GM21737 (cell line): ENCODE measurements at regions not wholly inside any gene's neighbourhood (a gene's known extent, or its start where the extent isn't known, plus 50 kb on each side); places are given as distances from the start of the nearest gene placed in this dataset.
"Not testable (repeated sequence)": the region's sequence is repeated elsewhere in the genome, so short reads cannot be mapped to it uniquely, and the experiment has no call there.

Source experiments
- ATAC-seq: cut with Tn5 transposase; IDR thresholded peaks from one replicate; pipeline ENCODE4 v1.9.1; 2021; ENCODE audit warnings: mild to moderate bottlenecking, moderate library complexity; ENCODE audit not compliant: unreplicated experiment

DNA sequence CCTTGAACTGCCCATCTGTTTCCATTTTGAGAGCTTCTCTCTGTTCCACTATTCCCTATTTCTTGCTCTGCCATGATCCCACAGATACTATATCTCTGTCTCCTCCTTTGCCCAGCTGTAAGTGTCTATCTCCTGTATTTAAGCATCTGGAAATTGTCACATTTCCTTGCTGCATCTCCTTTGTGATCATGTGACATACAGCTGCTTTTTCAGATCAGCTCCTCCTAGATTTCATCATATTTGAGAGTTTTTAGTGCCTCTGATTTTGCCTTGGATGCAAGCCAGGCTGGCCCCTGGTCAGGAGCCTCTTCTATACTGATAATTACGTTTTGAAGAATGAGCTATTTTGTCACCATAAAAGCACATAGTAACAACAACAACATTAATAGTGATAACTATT lies 131.7 kb upstream of the TNP1 start:
- ATAC-seq = no peak

DNA sequence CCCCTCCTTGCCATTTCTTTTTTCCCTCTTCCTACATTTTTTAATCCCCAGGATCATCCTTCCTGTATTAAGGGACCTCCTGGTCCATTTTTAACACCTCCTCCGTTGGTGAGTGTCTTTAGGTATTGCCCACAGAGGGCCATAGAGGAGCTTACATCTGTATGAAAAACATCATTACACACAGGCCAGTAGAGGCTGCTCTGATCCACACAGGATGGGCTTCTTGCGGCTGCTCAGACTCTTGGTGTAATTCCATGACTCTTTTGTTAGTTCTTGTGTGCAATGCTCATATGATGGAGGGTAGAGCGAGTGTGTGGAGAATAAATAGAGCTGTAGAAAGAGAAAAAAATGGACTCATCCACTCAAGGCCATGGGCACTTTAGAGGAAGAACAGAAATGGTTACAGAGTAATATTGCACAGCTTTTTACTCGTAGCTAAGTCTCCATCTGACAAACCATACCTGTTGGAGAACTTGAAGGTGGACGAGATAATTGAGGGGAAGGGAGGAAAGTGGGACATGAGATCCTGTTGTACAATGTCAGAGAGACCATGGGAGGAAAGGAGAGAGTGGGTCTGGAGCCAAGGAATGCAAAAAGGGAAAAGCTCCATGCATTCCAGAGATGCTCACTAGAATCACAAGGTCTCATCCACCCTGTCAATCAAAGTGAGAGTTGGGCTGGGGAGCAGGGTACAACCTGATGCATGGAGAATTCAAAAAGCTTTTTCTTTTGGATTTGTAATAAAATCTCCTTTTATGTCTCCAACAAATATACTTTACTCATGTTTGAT lies 129.7 kb upstream of the TNP1 start:
- no peak for ATAC-seq

- ATAC-seq = no peak
These were observed 127.5 kb upstream of the TNP1 start for GRCh38 chr2:216987252-216987821.

DNA sequence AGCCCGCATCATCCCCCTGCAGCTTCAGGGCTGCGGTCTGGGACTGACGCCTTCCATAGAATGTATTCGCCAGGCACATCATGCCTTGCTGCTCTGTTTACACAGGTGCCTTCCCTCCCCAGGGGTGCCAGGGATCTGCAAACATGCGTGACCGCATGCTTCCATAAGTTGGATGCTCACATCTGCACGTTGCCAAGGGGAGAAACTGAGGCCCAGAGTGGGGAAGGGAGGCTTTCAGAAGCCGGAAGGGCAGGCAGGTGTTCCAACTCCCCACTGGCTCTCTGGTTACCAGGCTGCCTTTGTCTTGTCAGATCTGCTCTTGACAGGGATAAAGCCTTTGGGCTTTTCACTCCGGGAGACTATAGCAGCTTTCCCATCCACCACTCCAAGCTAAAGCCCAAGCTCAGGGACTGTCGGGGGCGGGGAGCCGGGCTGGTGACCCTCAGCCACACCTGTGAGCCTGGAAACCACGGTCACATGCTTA lies 125.8 kb upstream of the TNP1 start:
- ATAC-seq = no peak

DNA sequence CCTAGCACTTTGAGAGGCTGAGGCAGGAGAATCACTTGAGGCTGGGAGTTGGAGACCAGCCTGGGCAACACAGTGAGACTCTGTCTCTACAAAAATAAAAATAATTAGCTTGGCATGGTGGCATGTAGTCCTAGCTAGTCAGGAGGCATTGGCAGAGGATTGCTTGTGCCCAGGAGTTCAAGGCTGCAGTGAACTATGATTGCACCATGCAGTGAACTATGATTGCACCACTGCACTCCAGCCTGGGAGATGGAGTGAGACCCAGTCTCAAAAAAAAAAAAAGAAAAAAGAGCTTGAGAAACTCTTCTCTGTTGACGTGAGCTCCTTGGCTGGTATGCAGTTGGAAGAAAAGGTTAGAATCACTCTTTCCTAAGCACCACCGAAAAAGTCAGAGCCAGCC lies 125.1 kb upstream of the TNP1 start:
- no peak for ATAC-seq

GRCh38 chr2:216981951-216982350 lies 122.1 kb upstream of the TNP1 start:
- ATAC-seq = not testable (repeated sequence)

DNA sequence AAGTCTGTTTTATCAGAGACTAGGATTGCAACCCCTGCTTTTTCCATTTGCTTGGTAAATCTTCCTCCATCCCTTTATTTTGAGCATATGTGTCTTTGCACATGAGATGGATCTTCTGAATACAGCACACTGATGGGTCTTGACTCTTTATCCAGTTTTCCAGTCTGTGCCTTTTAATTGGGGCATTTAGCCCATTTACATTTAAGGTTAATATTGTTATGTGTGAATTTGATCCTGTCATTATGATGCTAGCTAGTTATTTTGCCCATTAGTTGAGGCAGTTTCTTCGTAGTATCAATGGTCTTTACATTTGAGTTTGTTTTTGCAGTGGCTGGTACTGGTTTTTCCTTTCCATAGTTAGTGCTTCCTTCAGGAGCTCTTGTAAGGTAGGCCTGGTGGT lies 120.6 kb upstream of the TNP1 start:
- ATAC-seq = not testable (repeated sequence)

GRCh38 chr2:216974321-216975302 lies 114.7 kb upstream of the TNP1 start:
- no peak for ATAC-seq

DNA sequence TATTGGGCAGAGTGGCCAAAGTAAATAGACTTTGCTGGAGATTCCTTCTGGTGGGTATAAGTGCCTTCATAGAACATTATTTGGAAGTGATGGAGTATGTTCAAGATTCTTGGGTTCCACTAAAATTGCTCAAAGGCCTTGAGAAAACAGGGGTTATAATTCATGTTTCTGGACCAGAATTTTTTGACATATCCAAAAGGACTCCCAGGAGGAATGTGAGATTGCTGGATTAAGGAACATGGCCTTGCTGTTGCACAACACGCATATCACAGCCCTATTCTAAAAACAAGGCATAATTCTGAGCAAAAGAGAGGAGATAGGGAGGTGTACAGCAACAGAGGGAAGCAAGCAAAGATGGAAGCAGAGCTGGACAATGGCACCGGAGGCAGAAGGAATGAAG lies 111.7 kb upstream of the TNP1 start:
- no peak for ATAC-seq

DNA sequence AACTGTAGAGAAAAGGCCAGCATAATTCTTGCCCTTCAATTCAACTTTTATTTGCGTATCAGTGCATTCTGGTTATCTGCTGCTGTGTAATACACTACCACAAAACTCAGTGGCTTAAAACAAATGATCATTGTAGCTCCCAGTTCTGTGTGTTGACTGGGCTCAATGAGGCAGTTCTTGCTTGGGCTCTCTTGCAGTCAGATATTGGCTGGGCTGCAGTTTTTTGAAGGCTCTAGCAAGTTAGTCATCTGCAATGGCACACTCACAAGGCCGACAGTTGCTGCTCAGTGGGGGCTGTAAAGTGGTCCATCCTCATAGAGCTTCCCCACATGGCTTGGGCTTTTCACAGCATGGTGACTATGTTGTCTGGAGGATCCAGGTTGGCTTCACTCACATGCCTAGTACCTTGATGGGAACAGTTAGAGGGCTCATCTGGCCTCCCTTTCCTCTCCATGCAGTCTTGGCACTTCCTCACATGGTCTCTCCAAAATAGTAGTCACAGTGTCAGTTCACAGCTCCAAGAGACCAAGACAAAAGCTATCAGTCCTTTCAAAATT lies 110.6 kb upstream of the TNP1 start:
- ATAC-seq = no peak

DNA sequence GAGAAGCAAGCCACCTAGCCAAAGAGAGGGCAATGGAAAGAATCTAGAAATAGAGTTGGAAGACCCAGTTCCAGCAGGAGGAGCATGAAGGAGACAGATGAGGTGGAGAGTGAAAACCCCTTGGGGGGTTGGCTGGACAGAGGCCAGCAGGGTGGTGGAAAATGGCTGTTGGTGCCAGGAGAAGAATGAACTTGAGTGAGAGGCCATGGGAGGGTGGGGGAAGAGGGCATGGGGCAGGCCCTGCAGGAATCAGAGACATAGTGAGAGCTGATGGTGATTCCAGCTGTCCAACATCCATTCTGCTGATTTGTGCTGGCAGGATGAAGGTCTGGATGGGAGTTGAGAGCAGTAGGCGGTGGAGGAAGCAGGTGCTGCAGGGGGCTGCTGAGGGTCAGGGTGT lies 108.0 kb upstream of the TNP1 start:
- no peak for ATAC-seq

- no peak for ATAC-seq
These were observed 100.9 kb upstream of the TNP1 start for GRCh38 chr2:216960671-216961268.

DNA sequence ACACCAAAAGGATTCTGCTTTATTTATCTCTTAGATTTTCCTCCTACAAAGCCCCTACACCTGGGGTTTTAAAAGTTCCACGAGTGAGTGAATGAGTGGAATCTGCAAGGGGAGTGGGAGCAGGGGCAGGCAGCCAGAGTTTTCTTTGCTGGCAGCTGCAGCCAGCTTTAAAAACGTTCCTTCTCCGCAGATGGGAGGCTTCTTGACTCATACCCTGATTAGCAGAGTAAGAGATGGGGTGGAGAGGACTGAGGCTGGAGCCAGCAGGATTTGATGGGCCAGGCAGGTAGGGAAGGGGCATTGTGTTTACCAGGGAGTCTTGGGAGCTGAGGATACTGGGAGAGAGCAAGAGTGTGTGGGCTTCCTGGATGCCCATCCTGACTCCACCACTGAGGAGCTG lies 99.6 kb upstream of the TNP1 start:
- ATAC-seq = no peak

GRCh38 chr2:216956820-216957493 lies 97.1 kb upstream of the TNP1 start:
- ATAC-seq = no peak

- ATAC-seq = no peak
These were observed 91.3 kb upstream of the TNP1 start for GRCh38 chr2:216951171-216951570.

- ATAC-seq = no peak
These were observed 90.7 kb upstream of the TNP1 start for GRCh38 chr2:216950547-216950946.

DNA sequence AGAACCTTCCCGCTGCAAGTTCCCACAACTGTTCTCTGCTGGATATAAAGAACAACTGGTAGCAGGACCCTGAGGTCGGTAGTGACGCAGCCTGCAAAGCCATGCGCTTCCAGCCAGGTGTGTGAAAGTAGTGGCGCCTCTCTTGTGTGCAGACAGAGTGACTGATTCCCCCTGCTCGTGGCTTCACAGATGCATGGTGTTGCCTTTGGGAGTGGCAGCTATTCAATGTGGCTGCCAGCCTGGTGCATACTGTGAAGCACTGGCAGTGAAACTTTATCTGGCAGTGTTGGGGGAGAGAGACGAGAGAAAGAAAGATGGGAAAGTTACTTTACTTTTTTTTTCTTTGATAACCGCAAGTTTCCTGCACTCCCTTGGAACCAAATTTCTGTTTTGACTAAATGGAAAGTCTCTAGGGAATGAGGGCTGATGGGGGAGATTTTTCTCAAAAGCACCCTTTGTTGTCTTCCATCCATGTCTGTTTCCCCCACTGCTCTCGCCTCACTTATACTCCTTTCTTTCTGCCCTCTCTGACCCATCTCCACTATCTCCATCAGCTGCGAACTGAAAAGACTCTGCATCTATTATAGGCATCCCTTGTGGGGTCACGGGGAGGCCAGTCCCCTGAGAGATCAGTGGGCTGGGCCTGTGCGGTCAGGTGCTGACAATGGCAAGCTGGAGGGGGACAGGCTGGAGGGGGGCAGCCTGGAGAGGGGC lies 90.0 kb upstream of the TNP1 start:
- ATAC-seq = peak; percentile 75

- no peak for ATAC-seq
These were observed 87.2 kb upstream of the TNP1 start for GRCh38 chr2:216947055-216947454.

- ATAC-seq = no peak
These were observed 84.9 kb upstream of the TNP1 start for GRCh38 chr2:216944733-216945132.

GRCh38 chr2:216943109-216943508 lies 83.2 kb upstream of the TNP1 start:
- ATAC-seq = no peak
